ENCODE measurements at regions not wholly inside any gene's neighbourhood (a gene's known extent, or its start where the extent isn't known, plus 50 kb on each side); places are given as distances from the start of the nearest gene placed in this dataset.

DNA sequence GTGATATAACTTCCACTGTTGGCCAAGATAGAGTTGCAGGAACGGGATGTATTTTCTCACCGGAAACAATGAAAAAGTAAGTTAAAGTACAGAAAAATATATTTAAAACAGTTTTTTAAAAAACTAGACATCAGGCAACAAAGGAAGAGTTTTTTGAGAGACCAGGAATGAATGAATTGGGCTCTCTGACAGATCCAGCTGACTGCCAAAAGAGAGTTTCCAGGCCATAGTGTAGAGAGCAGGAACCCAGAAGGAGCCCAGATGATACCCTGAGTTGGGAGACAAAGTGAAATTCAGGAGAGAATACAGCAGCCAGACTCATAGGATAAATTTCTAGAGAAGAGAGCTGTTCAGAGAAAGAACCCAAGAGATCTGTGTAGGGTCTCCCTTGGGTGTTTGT lies 362.6 kb upstream of the SMIM21 start:
- Histone ChIP-seq H3K9me3 (replicated peaks in 1 of 2; ENCODE audit: control insufficient read depth in 1 of 2, insufficient read depth in 1 of 2, low read length in 2 of 2) (no peaks in the 10 kb centered on the region), H3K27me3 (ENCODE audit: control insufficient read depth in 2 of 2, insufficient read depth in 2 of 2, low read length in 2 of 2) (no peaks in the 10 kb centered on the region), H3K4me2 (replicated peaks; ENCODE audit: extremely low read depth, low read length, poor library complexity, severe bottlenecking) (no peak overlapping the region), H3K27ac (ENCODE audit: low read depth in 1 of 2, low read length in 2 of 2) (no peak overlapping the region), H3K9ac (ENCODE audit: insufficient read depth, low read length, poor library complexity, severe bottlenecking) (no peak overlapping the region), H3K4me3 (replicated peaks in 1 of 3; ENCODE audit: low read depth in 2 of 3, low read length in 3 of 3) (no peak overlapping the region), H3K36me3 (replicated peaks in 1 of 2; ENCODE audit: control insufficient read depth in 1 of 2, insufficient read depth in 2 of 2, low read length in 2 of 2) (no peaks in the 10 kb centered on the region), H3K79me2 (ENCODE audit: insufficient read depth, low read length) (no peaks in the 10 kb centered on the region), H4K20me1 (ENCODE audit: insufficient read depth, low read length) (no peaks in the 10 kb centered on the region), H2AFZ (ENCODE audit: insufficient read depth, low read depth, low read length, poor library complexity, severe bottlenecking) (no peak overlapping the region), H3K4me1 (ENCODE audit: control insufficient read depth in 1 of 2, insufficient read depth in 2 of 2, low read length in 2 of 2) (no peaks in the 10 kb centered on the region)
- no peak for DNase-seq
- Mint-ChIP-seq H3K9me3 (peaks cover 0 to 5% (median 2%) of the 10 kb centered on the region in 7 donors), H3K27me3 (ENCODE audit: low read depth in 3 of 3) (peaks cover 0 to 5% (median 0%) of the 10 kb centered on the region in 3 donors), H3K4me3 (no peak overlapping the region), H3K4me1 (no peaks in the 10 kb centered on the region), H3K36me3 (no peaks in the 10 kb centered on the region), H3K27ac (no peak overlapping the region)
- no CpG with 5 or more reads among the region's 2 CpGs for WGBS (ENCODE audit: insufficient coverage)
- intact Hi-C loops (cut with micrococcal nuclease) = no loop called here
- no peak for TF ChIP-seq CTCF (IDR thresholded peaks at IDR 0.05)

- peaks cover 0 to 5% (median 0%) of the 10 kb centered on the region in 3 donors for H3K27me3 Mint-ChIP-seq (ENCODE audit: low read depth in 3 of 3)
- Histone ChIP-seq H3K27ac (ENCODE audit: low read depth in 1 of 2, low read length in 2 of 2) (no peak overlapping the region), H3K27me3 (ENCODE audit: control insufficient read depth in 2 of 2, insufficient read depth in 2 of 2, low read length in 2 of 2) (no peaks in the 10 kb centered on the region), H3K79me2 (ENCODE audit: insufficient read depth, low read length) (no peaks in the 10 kb centered on the region), H3K4me3 (replicated peaks in 1 of 3; ENCODE audit: low read depth in 2 of 3, low read length in 3 of 3) (no peak overlapping the region), H4K20me1 (ENCODE audit: insufficient read depth, low read length) (no peaks in the 10 kb centered on the region), H3K4me2 (replicated peaks; ENCODE audit: extremely low read depth, low read length, poor library complexity, severe bottlenecking) (no peak overlapping the region), H2AFZ (ENCODE audit: insufficient read depth, low read depth, low read length, poor library complexity, severe bottlenecking) (no peak overlapping the region), H3K9me3 (replicated peaks in 1 of 2; ENCODE audit: control insufficient read depth in 1 of 2, insufficient read depth in 1 of 2, low read length in 2 of 2) (no peaks in the 10 kb centered on the region), H3K4me1 (ENCODE audit: control insufficient read depth in 1 of 2, insufficient read depth in 2 of 2, low read length in 2 of 2) (no peaks in the 10 kb centered on the region), H3K36me3 (replicated peaks in 1 of 2; ENCODE audit: control insufficient read depth in 1 of 2, insufficient read depth in 2 of 2, low read length in 2 of 2) (no peaks in the 10 kb centered on the region), H3K9ac (ENCODE audit: insufficient read depth, low read length, poor library complexity, severe bottlenecking) (no peak overlapping the region)
- no peaks in the 10 kb centered on the region for H3K36me3 Mint-ChIP-seq
- intact Hi-C loops (cut with micrococcal nuclease) = no loop called here
- DNase-seq = no peak
- WGBS (ENCODE audit: insufficient coverage) = 100% methylated on average over 1 of the region's 3 CpGs
- no peak overlapping the region for H3K4me3 Mint-ChIP-seq
- H3K9me3 Mint-ChIP-seq = no peaks in the 10 kb centered on the region
- no peak overlapping the region for H3K27ac Mint-ChIP-seq
- H3K4me1 Mint-ChIP-seq = no peaks in the 10 kb centered on the region
- TF ChIP-seq CTCF (IDR thresholded peaks at IDR 0.05) = no peak
Measured at GRCh38 chr18:75785834-75786233, 358.3 kb upstream of the SMIM21 start.
